HG03039 (cell line): ENCODE measurements at regions not wholly inside any gene's neighbourhood (a gene's known extent, or its start where the extent isn't known, plus 50 kb on each side); places are given as distances from the start of the nearest gene placed in this dataset.

Source experiments
- ATAC-seq: cut with Tn5 transposase; IDR thresholded peaks from one replicate; pipeline ENCODE4 v1.9.1; 2021; ENCODE audit warnings: mild to moderate bottlenecking, moderate library complexity; ENCODE audit not compliant: unreplicated experiment

GRCh38 chr10:4775808-4776207 is 50.2 kb upstream of the AKR1E2 start:
- ATAC-seq = no peak

GRCh38 chr10:4772202-4772570 is 53.8 kb upstream of the AKR1E2 start:
- no peak for ATAC-seq

DNA sequence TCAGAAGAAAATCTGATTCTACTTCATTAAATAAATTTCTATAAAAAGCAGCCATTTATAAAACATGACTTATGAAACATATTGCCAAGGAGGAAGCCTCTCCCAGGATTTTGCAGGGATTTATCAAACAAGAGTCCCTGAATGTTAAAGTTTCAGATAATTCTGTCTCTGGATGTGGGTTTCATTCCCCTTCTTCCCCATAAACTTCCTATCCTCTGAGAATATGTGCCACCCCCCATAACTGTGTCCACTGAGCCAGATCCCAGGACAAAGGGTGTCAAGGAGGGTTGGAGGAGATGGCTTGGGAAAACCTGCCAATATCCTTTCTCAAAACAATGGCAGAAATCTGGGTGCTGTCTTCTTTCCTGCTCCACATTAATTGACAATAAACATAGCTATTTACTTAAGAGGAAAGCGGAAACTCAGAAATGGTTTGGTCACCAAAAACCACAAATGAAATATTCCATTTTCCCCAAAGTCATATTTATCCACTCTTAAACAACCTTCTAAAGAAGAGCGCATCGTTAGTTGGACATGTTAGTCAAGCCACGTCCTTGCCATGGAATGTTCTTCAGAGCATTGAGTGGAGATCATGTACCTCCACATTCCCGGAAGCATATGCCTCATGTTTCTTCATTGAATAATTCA is 54.3 kb upstream of the AKR1E2 start:
- ATAC-seq = no peak

GRCh38 chr10:4770801-4771553 is 55.0 kb upstream of the AKR1E2 start:
- ATAC-seq = no peak

DNA sequence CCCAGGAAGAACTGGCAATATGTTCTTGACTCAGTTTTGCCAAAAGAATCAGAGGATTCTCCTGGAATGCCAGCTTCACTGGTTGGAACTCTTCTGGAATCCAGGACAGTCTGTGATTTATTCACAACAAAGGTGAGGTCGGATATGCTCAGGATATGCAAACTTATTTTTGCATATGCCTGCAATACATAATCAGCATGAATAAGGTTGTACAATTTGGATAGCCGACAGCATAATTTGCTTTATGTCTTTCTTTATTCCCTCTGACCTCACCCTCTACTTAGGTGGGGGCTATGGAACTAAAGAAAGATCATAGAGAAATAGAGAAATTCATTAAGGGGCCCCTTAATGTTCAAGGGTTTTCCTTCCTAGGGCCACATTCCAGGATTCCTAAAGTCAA is 57.6 kb upstream of the AKR1E2 start:
- ATAC-seq = no peak

GRCh38 chr10:4767033-4767814 is 58.8 kb upstream of the AKR1E2 start:
- ATAC-seq = no peak

DNA sequence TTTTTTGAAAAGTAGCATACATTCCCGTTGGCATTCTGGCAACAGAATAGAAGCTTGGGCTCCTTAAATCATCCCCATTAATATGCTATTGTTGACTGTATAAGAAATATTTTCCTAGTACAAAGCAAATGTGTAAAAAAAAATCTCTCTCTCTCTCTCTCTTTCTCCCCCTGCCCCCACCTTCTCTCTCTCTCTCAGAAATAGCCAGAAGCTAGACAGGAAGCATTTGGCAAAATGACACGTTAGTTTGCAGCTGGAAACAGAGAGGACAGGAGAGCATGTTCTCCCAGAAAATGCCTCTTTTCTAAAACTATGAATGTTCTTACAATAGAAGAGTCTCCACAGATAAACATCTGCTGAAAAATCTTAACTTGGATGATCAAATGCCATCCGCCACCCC is 59.6 kb upstream of the AKR1E2 start:
- ATAC-seq = no peak

DNA sequence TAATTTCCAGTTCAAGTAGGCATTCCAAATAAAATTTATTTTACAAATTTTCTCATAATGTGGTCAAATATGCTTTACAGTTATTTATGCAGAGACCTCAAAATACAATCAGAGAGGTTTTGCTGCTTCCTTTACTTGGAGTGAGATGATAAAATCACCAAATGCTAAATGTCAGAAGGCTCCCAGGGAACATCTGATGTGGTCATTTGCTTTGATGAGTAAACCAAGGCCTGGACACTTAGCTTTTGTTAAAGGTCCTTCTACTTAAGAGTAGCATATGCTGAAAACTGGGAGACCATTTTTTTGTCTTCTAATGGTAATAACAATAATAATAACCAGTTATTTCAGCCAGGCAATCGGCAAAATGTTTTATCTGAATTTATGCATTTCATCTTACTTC is 60.6 kb upstream of the AKR1E2 start:
- no peak for ATAC-seq

DNA sequence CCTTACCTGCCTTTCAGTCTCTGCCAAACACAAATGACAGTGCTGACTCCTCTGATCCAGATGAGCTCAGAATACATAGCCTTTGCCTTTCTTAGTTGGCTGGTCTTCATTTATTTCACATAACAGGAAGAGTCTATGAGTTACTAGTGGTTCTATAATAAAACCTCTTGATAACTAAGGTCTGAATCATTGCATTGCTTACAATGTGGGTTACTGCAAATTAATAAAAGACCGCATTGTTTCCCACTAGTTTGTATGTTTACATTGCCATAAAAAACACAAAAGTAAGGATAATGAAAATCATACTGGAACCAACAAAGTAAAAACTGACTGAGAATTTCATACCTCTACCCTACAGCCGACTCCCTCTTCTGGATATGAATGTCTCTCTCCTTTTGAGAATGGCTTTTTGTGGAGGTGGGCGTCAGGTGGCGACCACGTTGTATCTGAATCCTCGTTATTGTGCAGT is 62.0 kb upstream of the AKR1E2 start:
- no peak for ATAC-seq

GRCh38 chr10:4763513-4763912 is 62.5 kb upstream of the AKR1E2 start:
- no peak for ATAC-seq

DNA sequence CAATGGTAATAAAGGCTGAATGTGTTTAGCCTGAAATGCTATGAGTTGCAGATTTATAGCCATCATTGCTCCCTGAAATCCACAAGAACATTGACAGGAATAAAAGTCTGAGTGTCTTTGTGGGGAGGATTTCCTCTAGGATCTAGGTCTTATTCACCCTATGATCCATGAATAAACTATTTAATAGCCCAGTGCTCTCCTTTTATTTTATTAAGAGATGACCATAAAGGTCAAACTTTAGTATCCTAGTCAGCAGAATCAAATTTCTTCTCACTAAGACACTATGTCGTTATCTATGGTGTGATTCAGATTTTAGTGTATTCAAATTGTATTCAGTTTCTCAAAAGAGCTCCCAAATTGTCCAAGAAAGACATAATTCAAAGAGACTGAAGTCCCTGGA is 67.8 kb upstream of the AKR1E2 start:
- no peak for ATAC-seq

- no peak for ATAC-seq
Measured at GRCh38 chr10:4755286-4755989, 70.6 kb upstream of the AKR1E2 start.

GRCh38 chr10:4754143-4754542 is 71.9 kb upstream of the AKR1E2 start:
- no peak for ATAC-seq

DNA sequence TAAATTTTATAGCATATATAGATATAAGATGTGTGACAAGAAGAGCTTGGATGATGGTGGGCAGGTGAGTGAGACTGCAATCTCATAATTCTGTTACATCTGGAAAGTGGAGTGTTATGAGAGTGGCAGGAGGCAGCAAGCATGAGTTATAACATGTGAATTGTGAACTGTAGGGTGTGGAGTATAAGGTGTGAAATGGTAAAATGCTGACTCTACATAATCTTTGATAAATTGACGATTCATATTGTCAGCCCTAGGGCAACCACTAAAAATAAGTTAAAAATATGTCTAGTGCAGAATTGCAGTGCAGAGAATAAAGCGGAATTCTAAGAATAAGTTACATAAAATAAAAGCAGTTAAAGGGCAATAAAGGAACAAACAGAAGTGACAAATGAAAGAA is 74.8 kb upstream of the AKR1E2 start:
- ATAC-seq = no peak

- ATAC-seq = no peak
Measured at GRCh38 chr10:4749271-4749574, 76.8 kb upstream of the AKR1E2 start.

DNA sequence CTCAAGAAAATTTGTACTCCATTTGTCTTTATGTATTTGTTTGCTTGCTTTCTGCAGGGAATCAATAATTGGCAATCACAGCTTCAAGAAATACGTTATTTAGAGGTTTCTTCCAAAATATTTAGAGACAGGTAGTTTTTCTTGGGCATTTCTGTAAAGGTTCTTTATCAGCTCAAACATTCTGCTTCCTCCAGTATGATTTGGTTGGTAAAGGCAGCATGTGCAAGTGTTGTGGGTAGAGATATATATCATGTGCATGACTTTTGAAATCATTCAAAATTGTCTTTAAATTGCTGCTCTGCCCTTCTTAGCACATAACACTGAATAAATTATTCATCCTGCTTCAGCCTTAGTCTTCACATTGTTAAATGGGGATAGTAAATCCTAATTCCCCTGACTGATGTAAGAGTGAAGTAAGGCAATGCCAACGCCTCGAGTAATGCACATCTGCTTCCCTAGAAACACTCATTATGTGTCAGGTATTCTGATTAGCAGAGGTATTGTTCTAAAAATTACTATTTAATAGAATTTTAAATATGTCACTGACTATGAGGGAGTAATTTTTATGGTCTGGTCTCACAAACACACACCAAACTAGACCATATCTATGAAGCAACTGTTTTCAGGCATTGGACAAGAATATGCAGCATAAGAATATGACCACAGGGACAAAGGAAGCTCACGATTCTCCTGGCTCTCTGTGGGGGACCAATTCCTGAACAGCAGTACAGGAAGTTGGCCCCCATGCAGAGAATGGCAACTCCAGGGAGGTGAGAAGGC is 77.3 kb upstream of the AKR1E2 start:
- ATAC-seq = no peak

- no peak for ATAC-seq
Measured at GRCh38 chr10:4742217-4742616, 83.8 kb upstream of the AKR1E2 start.

- no peak for ATAC-seq
Measured at GRCh38 chr10:4740471-4740870, 85.5 kb upstream of the AKR1E2 start.

DNA sequence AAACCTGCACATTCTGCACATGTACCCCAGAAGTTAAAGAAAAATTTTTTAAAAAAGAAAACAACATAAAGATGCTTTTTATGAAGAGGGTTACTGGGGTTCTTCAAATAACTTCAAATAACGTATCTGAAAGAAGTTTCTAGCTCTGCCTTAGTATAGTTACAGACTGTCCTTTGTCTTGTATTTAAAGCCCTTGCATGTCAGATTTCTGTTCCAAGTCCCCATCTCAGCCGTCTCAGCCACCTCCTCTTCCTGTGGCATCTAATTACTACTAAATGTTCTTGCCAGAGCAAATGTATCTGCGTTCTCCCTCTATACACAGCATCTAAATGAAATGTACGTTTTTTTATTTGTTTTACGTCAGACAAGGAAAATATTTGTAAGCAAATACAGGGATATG is 89.4 kb upstream of the AKR1E2 start:
- no peak for ATAC-seq

- ATAC-seq = no peak
Measured at GRCh38 chr10:4736183-4736582, 89.8 kb upstream of the AKR1E2 start.

DNA sequence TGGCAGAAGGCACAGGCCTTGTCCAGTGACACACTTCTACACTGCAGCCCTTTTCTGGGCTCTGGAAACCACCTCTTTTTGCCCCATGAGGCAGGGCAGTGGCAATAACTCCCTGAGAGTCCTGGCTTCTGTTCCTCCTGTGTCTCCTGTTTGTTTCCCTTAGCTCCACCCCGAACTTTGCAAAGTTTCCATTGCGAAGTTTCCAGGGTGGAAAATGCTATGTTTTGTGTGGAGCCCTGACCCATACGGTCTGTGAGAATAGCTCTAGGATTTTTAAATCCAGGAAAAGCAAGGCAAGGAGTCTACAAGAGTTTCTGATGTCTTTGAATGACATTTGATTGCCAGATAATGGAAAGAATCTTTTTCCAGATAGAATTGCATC is 92.2 kb upstream of the AKR1E2 start:
- no peak for ATAC-seq
